HCT116 (cell line): ENCODE measurements at regions not wholly inside any gene's neighbourhood (a gene's known extent, or its start where the extent isn't known, plus 50 kb on each side); places are given as distances from the start of the nearest gene placed in this dataset.

Experiments
- EZH2 ChIP-seq: fragments of 200-600 bp; sonication (generic); IDR thresholded peaks from 2 replicates; pipeline ENCODE4 v1.6.1; 2017; ENCODE audit warnings: antibody characterized with exemption, mixed run types
- FOSL1 ChIP-seq: IDR thresholded peaks from 2 replicates; pipeline ENCODE4 v1.6.1; 2012; ENCODE audit warnings: low read depth
- POLR2A ChIP-seq: IDR thresholded peaks from 2 replicates; pipeline ENCODE4 v1.7.0; 2011; ENCODE audit warnings: borderline replicate concordance; ENCODE audit not compliant: insufficient read depth, insufficient read length; ENCODE audit errors: extremely low read depth
- SP1 ChIP-seq: IDR thresholded peaks from 2 replicates; pipeline ENCODE4 v1.6.1; 2012; ENCODE audit warnings: low read depth
- ZNF274 ChIP-seq: fragments of 200-500 bp; sonication (Bioruptor generic); IDR thresholded peaks from 2 replicates; pipeline ENCODE4 v1.6.1; 2014; ENCODE audit warnings: mild to moderate bottlenecking, low read depth, low read length, inconsistent platforms
- TF ChIP-seq, protein P1 (sequence below), 3 experiments: fragments of 200-600 bp in 1 of 3; sonication (generic) in 1 of 3; IDR thresholded peaks in 2 of 3; conservative IDR thresholded peaks in 1 of 3; 2 replicates each; pipeline ENCODE4 v1.5.1; 2012 to 2017; ENCODE audit warnings: low read depth in 2 of 3, low read length in 2 of 3, antibody characterized with exemption in 1 of 3, borderline replicate concordance in 1 of 3, control low read depth in 1 of 3, mild to moderate bottlenecking in 1 of 3, mixed read lengths in 1 of 3, mixed run types in 1 of 3, moderate library complexity in 1 of 3; ENCODE audit not compliant: insufficient read depth in 1 of 3

DNA sequence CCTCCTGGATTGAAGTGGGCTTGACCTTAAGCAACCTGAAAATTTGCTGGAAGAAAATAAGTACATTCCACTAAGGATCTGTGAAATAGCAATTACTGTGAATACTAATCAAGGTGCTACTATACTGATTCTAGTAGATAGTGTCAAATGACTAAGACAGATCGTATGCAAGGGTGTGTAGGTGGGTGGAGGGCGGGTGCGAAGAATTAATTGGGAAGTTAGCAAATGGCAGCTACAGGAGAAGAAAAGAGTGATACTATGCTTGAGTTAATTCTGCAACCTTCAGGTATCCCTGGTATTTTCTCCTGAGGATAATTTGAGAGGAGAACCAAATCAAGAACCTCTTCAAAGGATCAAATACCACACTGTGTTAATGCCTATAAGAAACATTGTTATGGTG, 501.9 kb downstream of the INHBA start:
- TF ChIP-seq, protein P1, sequence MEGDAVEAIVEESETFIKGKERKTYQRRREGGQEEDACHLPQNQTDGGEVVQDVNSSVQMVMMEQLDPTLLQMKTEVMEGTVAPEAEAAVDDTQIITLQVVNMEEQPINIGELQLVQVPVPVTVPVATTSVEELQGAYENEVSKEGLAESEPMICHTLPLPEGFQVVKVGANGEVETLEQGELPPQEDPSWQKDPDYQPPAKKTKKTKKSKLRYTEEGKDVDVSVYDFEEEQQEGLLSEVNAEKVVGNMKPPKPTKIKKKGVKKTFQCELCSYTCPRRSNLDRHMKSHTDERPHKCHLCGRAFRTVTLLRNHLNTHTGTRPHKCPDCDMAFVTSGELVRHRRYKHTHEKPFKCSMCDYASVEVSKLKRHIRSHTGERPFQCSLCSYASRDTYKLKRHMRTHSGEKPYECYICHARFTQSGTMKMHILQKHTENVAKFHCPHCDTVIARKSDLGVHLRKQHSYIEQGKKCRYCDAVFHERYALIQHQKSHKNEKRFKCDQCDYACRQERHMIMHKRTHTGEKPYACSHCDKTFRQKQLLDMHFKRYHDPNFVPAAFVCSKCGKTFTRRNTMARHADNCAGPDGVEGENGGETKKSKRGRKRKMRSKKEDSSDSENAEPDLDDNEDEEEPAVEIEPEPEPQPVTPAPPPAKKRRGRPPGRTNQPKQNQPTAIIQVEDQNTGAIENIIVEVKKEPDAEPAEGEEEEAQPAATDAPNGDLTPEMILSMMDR (IDR thresholded peaks at IDR 0.05 in 2 of 3, conservative IDR thresholded peaks at IDR 0.05 in 1 of 3; ENCODE audit: borderline replicate concordance in 1 of 3, insufficient read depth in 1 of 3, low read depth in 2 of 3, low read length in 2 of 3): no peak
- TF ChIP-seq EZH2: no peak
- TF ChIP-seq POLR2A: no peak
- no peak for TF ChIP-seq FOSL1
- no peak for TF ChIP-seq ZNF274
- no peak for TF ChIP-seq SP1
